BLaER1 treated with 17β-estradiol and CSF1 and Interleukin-3, amounts not matched to agents 10 nM and 100 nM (cell line): ENCODE measurements at regions not wholly inside any gene's neighbourhood (a gene's known extent, or its start where the extent isn't known, plus 50 kb on each side); places are given as distances from the start of the nearest gene placed in this dataset.

ENCODE experiments used
- H3K27ac ChIP-seq, 11 experiments: shearing (Covaris generic); formaldehyde crosslinking; 2 replicates each; pipeline ENCODE4 v1.8.1; 2022
- H3K27me3 ChIP-seq, 11 experiments: shearing (Covaris generic); formaldehyde crosslinking; 2 replicates each; pipeline ENCODE4 v1.8.1; 2022
- H3K36me3 ChIP-seq, 11 experiments: shearing (Covaris generic); formaldehyde crosslinking; 2 replicates each; pipeline ENCODE4 v1.8.1; 2022
- H3K4me1 ChIP-seq, 10 experiments: shearing (Covaris generic); formaldehyde crosslinking; 2 replicates each; pipeline ENCODE4 v1.8.1; 2022
- H3K4me2 ChIP-seq, 11 experiments: shearing (Covaris generic); formaldehyde crosslinking; 2 replicates each; pipeline ENCODE4 v1.8.1; 2022
- H3K4me3 ChIP-seq, 10 experiments: shearing (Covaris generic); formaldehyde crosslinking; 2 replicates each; pipeline ENCODE4 v1.8.1; 2022
- H3K9ac ChIP-seq, 11 experiments: shearing (Covaris generic); formaldehyde crosslinking; 2 replicates each; pipeline ENCODE4 v1.8.1; 2022
- H3K9me3 ChIP-seq, 11 experiments: shearing (Covaris generic); formaldehyde crosslinking; replicated peaks in 1 of 11; 2 replicates each; pipeline ENCODE4 v1.8.1; 2022
- H4K20me1 ChIP-seq, 11 experiments: shearing (Covaris generic); formaldehyde crosslinking; 2 replicates each; pipeline ENCODE4 v1.8.1; 2022
- Cebpa-rat ChIP-seq, 11 experiments: shearing (Covaris generic); IDR thresholded peaks; 2 replicates each; pipeline ENCODE4 v1.8.1; 2022

GRCh38 chr3:145721273-145721805 lies 439.6 kb downstream of the PLOD2 start:
- no peaks in the 10 kb centered on the region for H4K20me1 ChIP-seq
- H3K4me2 ChIP-seq: no peak overlapping the region
- no peaks in the 10 kb centered on the region for H3K27me3 ChIP-seq
- H3K9ac ChIP-seq: no peak overlapping the region
- no peak overlapping the region for H3K27ac ChIP-seq
- no peak overlapping the region for H3K4me3 ChIP-seq
- H3K36me3 ChIP-seq: no peaks in the 10 kb centered on the region
- H3K9me3 ChIP-seq: no peaks in the 10 kb centered on the region
- no peak for TF ChIP-seq Cebpa-rat (IDR thresholded peaks at IDR 0.05)
- no peaks in the 10 kb centered on the region for H3K4me1 ChIP-seq

DNA sequence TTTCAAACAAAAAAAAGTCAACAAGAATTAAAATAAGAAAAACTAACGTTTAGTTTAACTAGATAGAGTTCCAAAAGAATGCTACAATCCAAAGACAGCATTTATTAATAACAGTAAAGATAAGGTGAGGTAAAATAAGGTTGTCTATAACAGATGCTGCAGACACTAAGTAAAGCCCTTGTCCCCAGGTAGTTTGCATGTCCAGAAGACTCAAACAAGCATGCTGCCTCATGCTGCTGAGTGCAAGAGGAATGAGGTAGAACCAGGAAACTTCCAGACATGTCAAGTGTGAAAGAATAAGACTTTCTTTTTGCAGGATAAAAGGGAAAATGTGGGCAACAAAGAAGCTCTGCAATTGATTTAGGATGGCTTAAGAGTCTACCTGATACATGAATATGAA lies 439.2 kb downstream of the PLOD2 start:
- Histone ChIP-seq H3K27me3 (no peaks in the 10 kb centered on the region), H3K4me1 (no peaks in the 10 kb centered on the region), H4K20me1 (no peaks in the 10 kb centered on the region), H3K4me2 (no peak overlapping the region), H3K4me3 (no peak overlapping the region), H3K36me3 (no peaks in the 10 kb centered on the region), H3K9ac (no peak overlapping the region), H3K9me3 (no peaks in the 10 kb centered on the region), H3K27ac (no peak overlapping the region)
- TF ChIP-seq Cebpa-rat (IDR thresholded peaks at IDR 0.05): no peak

GRCh38 chr3:145727476-145727875 lies 433.5 kb downstream of the PLOD2 start:
- Histone ChIP-seq H3K9ac (no peak overlapping the region), H3K27ac (no peak overlapping the region), H3K9me3 (no peaks in the 10 kb centered on the region), H4K20me1 (no peaks in the 10 kb centered on the region), H3K4me1 (no peaks in the 10 kb centered on the region), H3K36me3 (no peaks in the 10 kb centered on the region), H3K4me2 (no peak overlapping the region), H3K4me3 (no peak overlapping the region), H3K27me3 (no peaks in the 10 kb centered on the region)
- TF ChIP-seq Cebpa-rat (IDR thresholded peaks at IDR 0.05): no peak

DNA sequence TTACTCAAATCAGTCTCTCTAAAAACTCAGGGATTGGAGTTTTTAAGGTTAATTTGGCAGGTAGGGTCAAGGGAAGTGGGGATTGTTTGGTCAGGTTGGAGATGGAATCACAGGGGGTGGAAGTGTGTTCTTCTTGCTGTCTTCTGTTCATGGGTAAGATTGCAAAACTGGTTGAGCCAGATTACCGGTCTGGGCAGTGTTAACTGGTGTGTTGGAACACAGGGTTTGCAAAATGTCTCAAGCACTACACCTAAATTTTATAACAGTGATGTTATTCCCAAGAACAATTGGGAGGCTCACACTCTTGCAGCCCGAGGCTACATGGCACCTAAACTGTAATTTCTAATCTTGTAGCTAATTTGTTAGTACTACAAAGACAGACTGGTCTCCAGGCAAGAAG lies 425.4 kb downstream of the PLOD2 start:
- TF ChIP-seq Cebpa-rat (IDR thresholded peaks at IDR 0.05): no peak
- no peak overlapping the region for H3K4me2 ChIP-seq
- no peaks in the 10 kb centered on the region for H3K4me1 ChIP-seq
- H3K4me3 ChIP-seq: no peak overlapping the region
- no peaks in the 10 kb centered on the region for H4K20me1 ChIP-seq
- no peak overlapping the region for H3K27ac ChIP-seq
- no peak overlapping the region for H3K9ac ChIP-seq
- no peaks in the 10 kb centered on the region for H3K27me3 ChIP-seq
- no peaks in the 10 kb centered on the region for H3K36me3 ChIP-seq
- no peaks in the 10 kb centered on the region for H3K9me3 ChIP-seq

DNA sequence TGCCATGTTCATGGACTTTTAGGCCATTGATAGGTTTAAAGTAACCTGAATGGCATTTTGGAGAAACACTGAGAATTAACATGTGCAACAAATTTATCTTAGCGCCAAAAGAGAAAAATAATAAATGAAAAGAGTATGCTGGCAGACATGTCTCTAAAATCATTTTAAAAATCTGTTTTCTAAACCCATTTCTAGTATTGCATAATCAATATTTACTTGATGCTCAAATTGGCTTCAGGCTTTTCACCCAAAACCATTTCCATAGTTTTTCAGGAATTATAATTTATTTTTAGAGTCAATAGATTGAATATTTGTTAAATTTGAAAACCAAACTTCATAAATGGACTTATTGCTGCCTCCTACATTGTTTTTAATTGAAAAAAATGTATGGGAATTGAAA lies 423.0 kb downstream of the PLOD2 start:
- no peak for TF ChIP-seq Cebpa-rat (IDR thresholded peaks at IDR 0.05)
- H3K9ac ChIP-seq: no peak overlapping the region
- no peaks in the 10 kb centered on the region for H3K9me3 ChIP-seq
- H3K27ac ChIP-seq: no peak overlapping the region
- no peak overlapping the region for H3K4me2 ChIP-seq
- no peaks in the 10 kb centered on the region for H3K4me1 ChIP-seq
- H3K4me3 ChIP-seq: no peak overlapping the region
- H4K20me1 ChIP-seq: no peaks in the 10 kb centered on the region
- no peaks in the 10 kb centered on the region for H3K36me3 ChIP-seq
- no peaks in the 10 kb centered on the region for H3K27me3 ChIP-seq

DNA sequence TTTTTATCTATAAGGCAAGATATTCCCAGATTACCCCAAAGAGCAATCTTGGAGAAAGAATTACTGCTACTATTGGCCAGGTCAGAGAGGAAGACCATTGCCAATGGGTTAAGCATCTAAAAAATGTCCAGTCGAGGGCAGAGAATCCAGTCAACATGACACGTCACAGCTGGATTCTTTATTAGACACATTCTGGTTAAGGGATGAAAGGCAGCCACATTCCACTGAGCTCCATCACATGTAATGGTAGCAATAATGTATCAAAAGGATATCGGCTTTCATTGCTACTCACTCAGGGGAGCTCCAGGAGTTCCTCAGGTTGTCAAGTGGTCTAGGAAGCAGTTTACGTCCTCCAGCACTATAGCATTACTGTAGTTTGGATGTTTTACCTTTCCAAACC lies 421.1 kb downstream of the PLOD2 start:
- Histone ChIP-seq H3K4me3 (no peak overlapping the region), H3K4me2 (no peak overlapping the region), H3K4me1 (no peaks in the 10 kb centered on the region), H3K9ac (no peak overlapping the region), H3K27ac (no peak overlapping the region), H3K27me3 (no peaks in the 10 kb centered on the region), H3K36me3 (no peaks in the 10 kb centered on the region), H3K9me3 (no peaks in the 10 kb centered on the region), H4K20me1 (no peaks in the 10 kb centered on the region)
- no peak for TF ChIP-seq Cebpa-rat (IDR thresholded peaks at IDR 0.05)

GRCh38 chr3:145750657-145751056 lies 410.3 kb downstream of the PLOD2 start:
- Histone ChIP-seq H3K4me2 (no peak overlapping the region), H3K27me3 (no peaks in the 10 kb centered on the region), H3K4me3 (no peak overlapping the region), H3K36me3 (no peaks in the 10 kb centered on the region), H3K9ac (no peak overlapping the region), H4K20me1 (no peaks in the 10 kb centered on the region), H3K9me3 (no peaks in the 10 kb centered on the region), H3K27ac (no peak overlapping the region), H3K4me1 (no peaks in the 10 kb centered on the region)
- no peak for TF ChIP-seq Cebpa-rat (IDR thresholded peaks at IDR 0.05)

DNA sequence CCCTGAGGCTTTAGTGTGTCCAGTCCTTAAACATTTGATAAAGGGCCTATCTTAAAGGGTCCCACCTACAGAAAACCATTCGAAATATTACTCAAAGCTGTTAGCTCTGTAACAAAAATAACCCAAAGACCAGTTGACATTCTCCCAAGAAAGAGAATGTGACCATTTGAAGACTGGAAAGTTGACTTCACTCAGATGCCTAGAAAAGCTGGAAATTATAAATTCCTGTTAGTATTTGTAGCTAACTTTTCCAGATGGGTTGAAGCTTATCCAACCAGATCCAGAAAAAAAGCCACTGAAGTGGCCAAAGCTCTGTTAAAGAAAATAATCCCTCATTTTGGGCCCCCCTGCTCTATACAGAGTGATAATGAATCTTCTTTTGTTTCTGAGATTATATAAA lies 408.4 kb downstream of the PLOD2 start:
- Histone ChIP-seq H3K4me2 (no peak overlapping the region), H3K4me3 (no peak overlapping the region), H3K27me3 (no peaks in the 10 kb centered on the region), H3K4me1 (no peaks in the 10 kb centered on the region), H3K36me3 (no peaks in the 10 kb centered on the region), H4K20me1 (no peaks in the 10 kb centered on the region), H3K27ac (no peak overlapping the region), H3K9ac (no peak overlapping the region), H3K9me3 (no peaks in the 10 kb centered on the region)
- no peak for TF ChIP-seq Cebpa-rat (IDR thresholded peaks at IDR 0.05)

DNA sequence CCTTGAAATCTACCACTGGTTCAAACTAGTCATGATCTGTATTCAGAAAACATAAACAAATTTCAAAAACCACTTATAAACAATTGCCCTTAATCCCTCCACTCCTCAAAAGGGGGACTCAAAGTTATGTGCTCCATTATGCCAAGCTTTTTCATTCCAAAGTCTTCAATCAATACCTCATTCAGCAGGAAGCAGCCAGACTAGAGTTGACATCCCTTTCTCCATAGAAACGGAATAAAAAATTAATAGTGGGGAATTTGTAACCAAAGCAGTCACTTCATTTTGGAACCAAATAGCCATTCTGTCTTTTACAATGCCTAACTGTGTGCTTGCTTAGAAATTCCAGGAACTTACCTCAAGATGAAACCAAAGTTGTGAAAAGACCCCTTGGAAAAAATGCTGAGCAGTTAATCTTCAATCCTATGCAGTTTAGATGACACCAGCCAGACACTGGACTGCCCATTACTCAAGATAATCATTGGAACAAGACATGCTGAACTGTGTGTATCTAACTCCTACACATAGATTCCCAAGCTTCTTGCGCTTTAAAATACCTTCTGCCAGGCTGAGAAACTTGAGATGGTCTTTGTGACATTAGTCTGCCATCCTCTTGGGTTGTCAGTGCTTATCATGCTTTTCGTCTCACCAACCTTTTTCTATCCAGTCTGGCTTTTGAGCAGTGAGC lies 406.2 kb downstream of the PLOD2 start:
- H3K9me3 ChIP-seq: no peaks in the 10 kb centered on the region
- no peak overlapping the region for H3K27ac ChIP-seq
- no peak overlapping the region for H3K9ac ChIP-seq
- no peaks in the 10 kb centered on the region for H3K4me1 ChIP-seq
- no peak overlapping the region for H3K4me3 ChIP-seq
- no peak for TF ChIP-seq Cebpa-rat (IDR thresholded peaks at IDR 0.05)
- H3K27me3 ChIP-seq: no peaks in the 10 kb centered on the region
- no peaks in the 10 kb centered on the region for H4K20me1 ChIP-seq
- H3K4me2 ChIP-seq: no peak overlapping the region
- no peaks in the 10 kb centered on the region for H3K36me3 ChIP-seq

DNA sequence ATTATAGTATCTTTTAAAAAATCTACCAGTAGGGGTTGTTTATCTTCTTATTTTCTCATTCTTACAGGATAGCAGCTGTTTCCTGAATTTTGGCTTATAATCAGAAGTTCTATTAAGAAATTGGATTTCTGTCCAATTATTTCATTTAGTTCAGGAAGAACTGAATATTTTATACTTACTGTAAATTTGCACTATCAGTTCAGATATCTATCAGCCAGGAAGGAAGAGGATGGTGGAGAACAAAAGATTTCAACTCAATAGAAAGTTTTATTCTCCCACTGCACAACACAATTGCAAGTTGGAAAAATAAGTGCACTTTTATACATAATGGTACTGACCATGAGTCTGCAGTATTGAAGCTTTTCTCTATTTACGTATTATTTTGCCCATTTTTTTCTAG lies 400.9 kb downstream of the PLOD2 start:
- no peak for TF ChIP-seq Cebpa-rat (IDR thresholded peaks at IDR 0.05)
- H3K27ac ChIP-seq: no peak overlapping the region
- H3K36me3 ChIP-seq: no peaks in the 10 kb centered on the region
- H3K4me2 ChIP-seq: no peak overlapping the region
- H3K27me3 ChIP-seq: no peaks in the 10 kb centered on the region
- H3K4me1 ChIP-seq: no peaks in the 10 kb centered on the region
- no peak overlapping the region for H3K9ac ChIP-seq
- H3K9me3 ChIP-seq: no peaks in the 10 kb centered on the region
- H3K4me3 ChIP-seq: no peak overlapping the region
- H4K20me1 ChIP-seq: no peaks in the 10 kb centered on the region
